SK-N-SH (cell line): ENCODE measurements at regions not wholly inside any gene's neighbourhood (a gene's known extent, or its start where the extent isn't known, plus 50 kb on each side); places are given as distances from the start of the nearest gene placed in this dataset.

Experiments
- CTCF ChIP-seq: fragments of 200-600 bp; sonication (generic); IDR thresholded peaks from 2 replicates; pipeline ENCODE4 v1.6.1; 2017; ENCODE audit warnings: antibody characterized with exemption, mild to moderate bottlenecking, moderate library complexity
- POLR2AphosphoS5 ChIP-seq: IDR thresholded peaks from 2 replicates; pipeline ENCODE4 v1.6.1; 2012; ENCODE audit warnings: low read depth, low read length

DNA sequence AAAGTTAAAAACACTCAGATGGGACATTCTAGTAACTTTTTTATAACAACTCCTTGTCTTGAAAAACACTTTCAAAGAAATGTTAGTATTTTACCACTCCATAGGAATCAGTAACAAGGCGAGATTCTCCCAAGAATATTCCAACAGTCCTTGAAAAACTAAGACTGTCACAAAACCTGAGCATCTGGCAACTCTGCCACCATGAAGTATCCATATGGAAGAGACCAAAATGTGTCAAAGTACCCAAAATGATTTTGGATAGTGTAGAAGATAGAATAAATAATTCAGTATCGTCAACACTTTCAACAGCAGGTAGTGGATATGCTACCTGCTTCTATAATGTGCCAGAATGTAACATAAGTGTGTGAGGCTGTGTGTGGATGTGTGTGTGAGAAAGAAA lies 361.8 kb downstream of the ZEB2 start:
- TF ChIP-seq CTCF (no peak), POLR2AphosphoS5 (no peak)
